GM18498 (cell line): ENCODE measurements at regions not wholly inside any gene's neighbourhood (a gene's known extent, or its start where the extent isn't known, plus 50 kb on each side); places are given as distances from the start of the nearest gene placed in this dataset.

ENCODE experiments used
- ATAC-seq: cut with Tn5 transposase; IDR thresholded peaks from one replicate; pipeline ENCODE4 v1.9.1; 2021; ENCODE audit warnings: mild to moderate bottlenecking, moderate library complexity; ENCODE audit not compliant: unreplicated experiment

DNA sequence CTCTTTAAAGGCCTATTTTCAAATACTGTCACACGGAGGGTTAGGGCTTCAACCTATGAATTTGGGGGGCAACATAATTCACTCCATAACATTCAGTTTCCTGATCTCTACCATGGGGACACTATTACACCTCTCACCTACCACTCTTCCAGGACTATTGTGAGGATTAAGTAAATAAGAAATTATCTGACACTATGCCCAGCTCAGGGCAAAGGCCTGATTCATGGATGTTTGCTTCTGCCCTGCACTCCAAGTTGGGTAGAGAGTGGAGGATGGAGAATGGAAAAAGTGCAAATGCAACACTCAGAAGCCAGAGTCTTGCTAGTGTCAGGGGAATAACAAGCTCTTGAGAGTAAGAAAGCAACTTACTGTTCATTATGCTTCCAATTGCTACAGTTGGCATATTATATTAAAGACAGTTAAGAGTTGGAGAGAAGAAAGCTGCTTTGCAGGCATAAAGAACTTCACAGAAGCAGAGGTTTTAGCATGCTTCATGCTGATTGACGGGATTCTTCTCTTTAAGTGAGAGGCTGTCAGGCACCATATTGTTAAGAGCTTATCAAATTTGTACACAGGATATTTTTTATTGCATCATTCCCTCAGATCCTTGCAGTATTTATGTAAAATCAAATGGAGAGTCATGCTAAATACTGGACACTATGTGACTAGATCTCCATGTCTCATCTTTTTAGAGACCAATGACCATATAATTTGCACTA, 375.3 kb downstream of the VPS13C start:
- no peak for ATAC-seq

DNA sequence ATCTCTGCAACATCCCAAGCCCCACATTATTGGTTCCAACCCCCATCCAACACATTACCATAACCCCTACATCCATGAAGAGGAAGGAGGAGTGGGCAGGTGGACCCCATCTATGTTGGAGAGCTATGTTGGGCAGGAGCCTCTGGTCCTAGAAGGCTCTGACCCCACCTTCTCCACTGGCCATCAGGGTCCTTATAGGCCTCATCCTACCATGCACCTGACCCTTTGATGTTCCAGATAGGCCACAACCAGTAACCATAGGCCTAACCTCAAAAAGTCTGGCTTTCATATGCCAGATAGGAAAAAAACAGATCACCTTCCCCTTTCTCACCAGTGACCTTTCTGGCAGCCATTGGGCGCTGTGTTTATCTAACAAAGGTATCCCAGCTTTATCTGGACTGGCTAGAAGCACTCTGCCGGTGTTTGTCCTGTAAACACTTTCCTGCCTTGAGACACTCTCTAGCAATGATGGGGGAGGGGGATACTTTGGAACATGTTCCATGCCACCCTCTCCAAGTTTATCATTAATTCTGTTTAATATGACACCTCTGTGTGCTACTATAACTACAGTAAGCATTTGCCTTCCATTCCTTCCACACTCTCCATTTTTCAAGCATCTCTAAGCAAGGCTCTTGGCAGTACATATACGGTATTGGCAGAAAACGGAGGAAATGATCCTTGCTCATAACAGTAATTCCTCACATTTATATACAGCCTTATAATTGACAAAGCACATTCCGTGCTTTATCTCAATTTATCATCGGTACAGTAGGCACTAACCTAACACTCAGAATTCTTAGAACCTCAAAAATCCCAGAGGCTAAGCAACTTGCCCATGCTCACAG, 377.1 kb downstream of the VPS13C start:
- ATAC-seq, result no peak

DNA sequence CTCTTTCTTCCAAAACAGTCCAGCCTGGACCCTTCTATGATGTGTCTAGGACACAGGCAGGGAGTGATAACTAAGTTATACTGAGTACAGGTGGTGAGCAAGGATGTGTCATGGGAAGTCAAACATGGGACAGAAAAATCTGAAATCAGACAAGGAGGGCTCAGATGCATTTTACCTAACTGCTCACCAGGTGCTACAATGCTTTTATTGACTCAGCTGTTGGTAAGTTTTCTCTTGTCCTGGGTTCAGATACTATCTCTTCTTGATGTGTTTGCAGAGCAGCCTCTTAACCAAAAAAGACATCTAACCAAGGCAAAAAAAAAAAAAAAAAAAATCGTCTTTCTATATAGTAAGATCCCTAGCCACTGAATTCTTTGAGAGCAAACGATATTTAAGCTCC, 378.6 kb downstream of the VPS13C start:
- ATAC-seq, result no peak

DNA sequence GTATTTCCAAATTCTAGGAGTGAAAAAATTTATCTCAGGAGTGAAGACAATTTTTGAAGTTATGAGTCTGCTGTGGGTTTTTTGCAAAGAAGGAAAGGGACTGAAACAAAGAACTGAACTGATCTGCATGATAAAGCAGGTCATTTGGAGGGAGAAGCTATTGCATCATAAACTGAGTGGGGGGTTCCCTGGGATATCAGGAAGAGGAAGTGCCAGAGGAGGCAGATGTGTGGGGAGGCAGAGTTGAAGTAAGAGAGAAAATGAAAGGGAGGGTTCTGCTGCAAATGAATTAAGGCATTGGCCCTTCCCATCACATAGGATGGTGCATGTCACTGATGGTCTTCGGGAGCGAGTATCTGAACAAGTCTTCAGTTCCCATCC, 379.2 kb downstream of the VPS13C start:
- no peak for ATAC-seq

DNA sequence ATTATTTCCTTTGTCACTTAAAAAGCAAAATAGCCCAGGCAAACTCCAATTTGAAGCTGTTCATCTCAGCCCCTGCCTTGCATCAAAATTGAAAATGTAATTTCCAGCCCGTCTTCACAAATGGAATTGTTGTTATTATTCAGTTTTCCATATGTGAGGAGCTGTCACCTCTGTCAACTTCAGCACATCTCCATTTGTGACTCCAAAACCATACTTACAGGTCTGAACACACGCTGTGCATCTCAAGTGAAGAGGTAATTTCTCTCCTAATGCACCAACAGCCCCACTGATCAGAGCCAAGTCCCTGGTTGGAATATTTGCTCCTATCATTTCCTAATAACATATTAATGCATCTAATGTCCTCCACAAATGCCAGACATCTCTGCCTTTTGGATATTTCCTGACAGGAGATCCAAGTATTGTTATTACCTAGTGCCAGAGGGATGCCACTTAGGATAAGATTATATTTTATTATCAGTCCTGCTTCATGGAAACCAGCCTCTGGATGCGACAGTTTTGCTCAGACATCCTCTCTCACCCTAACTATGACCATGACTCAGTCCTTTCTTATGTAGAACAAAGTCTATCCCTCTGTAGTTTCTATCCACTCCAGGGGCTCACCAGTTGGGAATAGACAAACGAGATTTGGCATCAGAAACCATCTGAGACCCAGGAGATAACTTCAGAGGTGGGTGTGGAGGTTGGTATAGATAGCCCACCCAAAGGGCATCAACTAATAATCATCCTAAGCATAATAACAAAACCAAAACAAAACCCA, 379.8 kb downstream of the VPS13C start:
- ATAC-seq, result no peak

DNA sequence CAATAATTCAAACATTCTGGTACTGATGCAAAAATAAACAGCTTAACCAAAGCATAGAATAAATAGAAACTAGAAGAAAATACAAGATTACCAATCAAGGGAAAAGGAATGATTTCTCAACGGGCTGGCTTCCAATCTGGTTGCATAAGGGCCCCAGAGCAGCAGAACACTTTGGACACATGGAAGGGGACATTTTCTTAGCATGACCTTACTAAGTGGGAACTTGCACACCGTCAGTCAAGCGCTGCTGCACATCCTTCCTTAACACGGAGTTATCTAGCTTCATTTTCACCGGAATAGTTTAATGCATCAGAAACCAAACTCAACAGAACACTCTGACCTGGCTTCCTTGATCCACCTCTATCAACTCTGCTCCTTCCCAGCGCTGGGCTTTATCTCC, 388.5 kb downstream of the VPS13C start:
- no peak for ATAC-seq

DNA sequence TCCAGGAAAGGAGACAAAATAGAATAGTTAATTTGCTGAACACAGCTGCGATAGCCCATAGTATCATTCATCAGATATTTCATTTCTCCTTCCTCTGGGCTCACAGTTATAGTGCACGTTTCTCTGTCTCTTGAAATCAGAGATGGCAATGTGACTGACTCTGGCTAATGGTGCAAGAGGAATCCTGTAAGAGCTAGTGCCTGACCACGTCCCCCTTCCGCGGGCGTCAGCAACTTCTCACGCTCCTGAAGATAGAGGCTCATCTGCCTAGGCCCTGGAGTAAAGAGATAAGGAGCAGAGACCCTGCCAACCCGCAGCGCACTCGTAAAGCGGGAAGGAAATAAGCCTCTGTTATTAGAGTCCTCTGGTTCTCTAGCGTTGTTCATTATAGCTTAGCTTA, 391.8 kb downstream of the VPS13C start:
- no peak for ATAC-seq

DNA sequence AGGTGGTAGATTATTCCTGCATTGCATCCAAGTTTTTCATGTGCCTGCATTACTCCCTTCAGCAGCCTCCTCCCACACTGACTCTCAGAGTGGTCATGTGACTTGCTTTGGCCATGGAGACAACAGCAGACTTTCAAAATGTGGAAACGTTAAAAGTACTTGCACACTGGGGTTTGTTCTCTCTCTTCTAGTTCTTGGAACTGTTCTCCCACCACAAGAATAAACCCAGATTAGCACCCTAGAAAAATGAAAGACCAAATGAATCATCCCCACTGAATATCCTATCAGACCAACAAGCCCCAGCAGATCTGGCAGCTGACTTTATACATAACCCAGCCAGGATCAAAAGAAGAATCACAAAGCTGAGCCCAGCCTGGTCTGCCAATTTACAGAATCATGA, 398.5 kb downstream of the VPS13C start:
- ATAC-seq, result no peak

DNA sequence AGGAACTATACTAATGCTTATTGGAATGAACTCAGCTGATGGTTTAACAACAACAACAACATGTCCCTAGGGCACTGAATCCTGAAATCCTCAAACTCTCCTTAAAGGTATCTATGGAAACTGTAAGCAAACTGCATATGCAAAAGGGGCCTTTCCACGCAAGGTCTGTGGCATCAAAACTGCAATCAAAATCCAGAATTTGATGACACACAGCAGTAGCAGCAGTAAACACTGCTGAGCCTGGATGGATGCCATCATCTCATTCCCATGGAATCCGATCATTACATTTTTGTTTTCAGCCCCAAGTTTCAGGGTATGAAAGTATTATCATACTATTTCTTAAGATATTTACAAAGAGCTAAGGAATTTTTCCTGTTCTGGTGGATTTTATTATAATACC, 399.7 kb downstream of the VPS13C start:
- no peak for ATAC-seq

DNA sequence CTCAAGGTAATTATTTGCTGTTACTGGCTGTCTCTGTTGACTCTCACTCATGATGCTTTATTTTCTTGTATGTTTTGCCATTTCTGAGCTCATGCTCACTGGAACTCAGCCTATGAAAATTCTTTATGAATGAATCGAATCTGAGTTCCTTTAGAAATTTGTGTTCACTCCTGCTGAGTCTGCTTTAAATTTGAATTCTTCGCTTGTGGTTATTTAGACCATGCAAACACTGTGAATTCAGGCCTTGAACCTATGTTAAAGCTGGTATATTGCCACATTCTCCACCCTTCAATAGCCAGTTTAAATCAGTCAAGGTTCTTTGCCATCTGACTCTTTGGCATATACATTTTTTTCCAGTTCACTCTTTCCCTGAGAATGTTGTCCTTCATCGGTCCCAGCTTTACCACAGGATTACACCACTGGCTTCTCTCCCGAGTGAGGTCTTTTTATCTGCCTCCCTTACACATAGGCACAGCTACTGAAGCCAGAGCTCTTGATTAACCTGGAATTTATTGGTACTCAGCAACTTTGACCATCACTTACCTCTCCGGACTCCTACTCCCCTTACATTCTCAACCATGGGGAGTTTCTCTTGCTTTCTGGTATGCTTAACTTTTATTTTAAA, 400.6 kb downstream of the VPS13C start:
- no peak for ATAC-seq

DNA sequence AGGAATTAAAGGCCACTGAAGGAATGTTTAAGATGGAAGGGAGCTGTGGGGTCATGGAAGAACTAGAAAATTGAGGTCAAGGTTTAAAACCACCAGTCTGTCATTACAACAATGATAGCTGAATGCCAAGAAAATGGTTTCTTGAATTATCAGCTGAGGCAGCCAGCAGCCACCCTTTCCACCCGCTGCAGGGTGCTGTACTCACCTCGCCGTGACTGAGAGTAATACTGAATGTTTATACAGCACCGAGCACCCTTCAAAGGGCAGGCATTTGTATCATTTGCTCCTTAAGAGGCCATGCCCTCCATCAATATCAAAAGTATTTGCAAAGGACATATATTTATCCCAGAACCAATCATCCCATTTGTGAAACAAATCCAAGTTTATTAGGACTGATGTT, 402.8 kb downstream of the VPS13C start:
- ATAC-seq, result no peak

DNA sequence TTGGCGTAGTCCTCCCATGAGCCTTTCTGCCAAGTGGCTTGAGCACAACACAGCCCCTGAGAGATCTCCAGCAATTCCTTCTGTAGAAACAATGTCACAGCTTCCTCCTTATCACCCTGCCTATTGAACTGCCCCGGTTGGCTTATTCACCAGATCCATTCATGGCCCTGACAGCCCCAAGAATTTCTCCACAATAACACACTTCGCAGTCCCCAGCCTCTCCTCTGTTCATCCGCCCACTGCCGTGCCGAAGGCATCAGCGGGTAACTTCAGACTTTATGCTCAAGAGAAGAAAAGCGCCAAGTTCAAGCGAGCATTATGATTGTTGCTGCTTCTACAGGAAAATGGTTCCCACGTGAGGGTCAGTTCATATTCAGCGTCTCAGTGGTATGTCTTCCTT, 403.9 kb downstream of the VPS13C start:
- no peak for ATAC-seq

DNA sequence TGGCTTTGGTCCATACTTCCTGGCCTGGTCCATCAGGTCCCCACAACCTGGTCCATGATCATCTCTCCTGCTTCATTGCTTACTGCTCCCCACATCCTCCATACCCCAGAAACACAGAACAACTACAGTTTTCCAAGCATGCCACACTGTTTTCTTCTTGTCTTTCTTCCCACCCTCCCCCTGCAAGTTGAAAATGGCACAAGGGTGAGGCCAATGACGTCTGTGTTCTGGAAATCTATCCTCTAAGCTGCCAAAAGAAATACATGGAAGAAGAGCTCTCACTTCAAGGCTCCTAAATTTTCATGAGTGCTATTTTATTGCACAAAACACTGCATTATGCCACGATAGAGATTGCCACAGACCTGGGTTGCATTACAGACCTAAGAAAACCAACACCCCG, 404.4 kb downstream of the VPS13C start:
- ATAC-seq, result no peak

DNA sequence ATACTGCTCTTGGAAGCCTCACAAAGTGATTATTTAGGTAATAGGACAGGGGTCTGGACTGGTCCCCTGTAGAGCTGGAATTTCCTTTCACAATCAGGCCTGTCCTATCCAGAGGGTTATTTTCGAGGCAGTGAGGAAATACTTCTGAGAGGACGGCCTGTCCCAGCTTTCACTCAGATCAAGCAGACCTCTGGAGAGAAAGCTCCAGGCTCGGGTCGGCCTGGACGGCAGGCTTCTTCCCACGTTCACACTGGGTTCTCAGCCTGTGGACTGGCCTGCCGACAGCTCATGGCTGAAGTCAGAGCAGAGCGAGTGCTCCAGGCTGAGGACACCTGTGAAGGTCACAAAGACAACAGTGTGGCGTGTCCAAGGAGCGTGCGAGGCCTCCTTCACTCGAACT, 405.3 kb downstream of the VPS13C start:
- ATAC-seq, result no peak

DNA sequence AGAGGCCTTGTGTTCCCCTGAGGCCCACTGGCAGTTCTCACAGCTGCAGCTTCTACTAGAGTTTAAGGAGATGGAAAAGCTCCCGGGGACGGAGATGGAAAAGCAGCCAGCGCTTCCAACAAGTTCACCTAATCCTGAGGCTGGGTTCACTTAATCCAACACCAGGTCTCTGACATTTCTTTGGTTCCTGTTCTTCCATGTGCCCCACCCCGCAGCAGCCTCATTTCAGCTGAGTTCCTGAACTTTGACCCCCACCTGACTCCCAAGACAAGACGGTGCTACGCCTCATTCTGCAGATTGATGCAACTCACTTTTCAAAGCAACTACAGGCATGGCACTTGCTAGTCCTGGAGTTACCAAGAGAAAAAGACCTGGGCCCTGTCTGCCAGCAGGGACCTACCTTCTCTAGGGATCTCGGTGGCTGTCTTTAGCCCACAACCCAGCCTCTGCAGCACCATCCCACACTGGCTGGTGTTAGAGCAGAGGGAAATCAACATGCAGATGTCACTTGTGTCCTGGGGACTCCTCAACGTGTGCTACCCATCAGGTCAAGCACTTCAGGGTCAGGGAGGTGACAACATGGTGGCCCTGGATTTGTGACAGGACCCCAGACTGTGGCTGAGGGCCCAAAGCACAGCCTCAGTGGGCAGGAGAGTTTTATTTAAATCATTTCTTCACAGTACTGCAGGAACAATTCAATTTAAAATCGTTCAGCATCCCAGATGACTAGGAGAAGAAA, 406.1 kb downstream of the VPS13C start:
- ATAC-seq, result no peak

DNA sequence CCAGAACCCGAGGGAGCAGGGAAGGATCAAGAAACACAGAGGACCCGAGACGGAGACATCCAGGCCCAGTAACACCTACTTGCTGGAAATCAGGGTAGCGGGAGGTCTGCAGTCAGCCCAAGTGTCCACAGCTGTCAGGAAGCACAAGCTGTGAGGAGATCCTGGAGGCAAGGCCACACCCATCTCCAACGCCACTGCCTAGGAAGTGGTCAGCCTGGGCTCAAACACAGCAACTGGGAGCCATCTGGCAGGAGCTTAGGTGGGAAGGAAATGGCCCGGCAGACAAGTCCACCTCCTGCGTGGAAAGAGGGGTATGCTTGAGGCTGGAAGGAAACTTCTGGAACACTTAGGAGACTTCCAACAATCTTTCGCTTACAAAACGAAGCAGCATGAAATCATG, 407.1 kb downstream of the VPS13C start:
- no peak for ATAC-seq

DNA sequence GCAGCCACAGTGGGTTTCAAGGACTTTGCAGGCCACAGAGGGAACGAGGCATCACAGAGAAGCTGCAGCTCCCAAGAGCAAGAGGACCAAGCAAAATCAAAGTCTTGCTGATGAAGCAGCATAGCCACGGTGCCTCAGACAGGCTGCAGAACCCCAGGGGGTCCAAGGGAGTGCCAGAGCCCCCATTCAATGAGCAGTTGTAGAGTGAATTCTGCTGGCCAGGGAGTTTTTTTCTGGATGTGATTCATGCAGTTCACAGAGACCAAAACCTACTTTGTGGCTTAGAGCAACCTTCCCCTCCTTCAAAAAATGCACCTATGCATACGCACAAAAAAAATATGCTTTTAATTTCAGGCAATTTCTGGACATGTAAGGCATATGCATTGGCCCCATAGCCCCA, 409.0 kb downstream of the VPS13C start:
- no peak for ATAC-seq

DNA sequence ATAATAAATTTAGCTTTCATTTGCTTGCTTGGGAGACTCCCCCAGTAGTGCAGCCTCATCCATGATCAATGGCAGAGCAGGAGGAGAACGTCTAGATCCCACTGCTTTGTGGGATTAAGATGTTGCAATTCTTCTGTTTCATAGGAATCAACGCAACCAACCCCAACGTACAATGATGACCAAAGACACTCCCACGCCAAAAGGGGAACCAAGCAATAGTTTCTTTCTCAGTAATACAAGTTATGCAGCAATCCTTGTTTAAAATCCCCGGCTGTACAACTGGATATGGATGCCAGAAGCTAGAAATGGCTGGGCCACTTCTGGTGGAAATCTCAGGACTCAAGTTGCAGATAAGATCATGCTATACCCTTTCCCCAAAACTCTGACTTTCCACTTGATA, 411.2 kb downstream of the VPS13C start:
- no peak for ATAC-seq

DNA sequence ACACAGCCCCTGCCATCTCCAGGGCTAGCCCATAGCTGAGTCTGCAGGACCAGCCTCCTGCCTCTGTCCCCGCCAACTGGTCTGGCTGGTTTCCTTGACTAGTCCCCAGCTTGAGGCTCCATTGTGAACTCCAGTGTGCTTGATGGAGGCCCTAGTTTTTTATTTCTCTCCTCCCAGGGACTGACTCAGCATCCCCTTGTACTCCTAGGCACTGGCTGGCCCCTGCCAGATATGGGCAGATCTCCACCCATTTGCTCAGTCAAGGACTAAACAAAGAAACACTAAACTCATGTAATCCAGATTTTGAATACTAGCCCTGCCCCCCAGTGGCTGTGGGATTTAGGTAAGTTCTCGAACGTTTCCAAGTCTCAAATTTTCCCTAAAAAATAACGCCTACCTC, 415.4 kb upstream of the RORA start:
- ATAC-seq, result no peak

DNA sequence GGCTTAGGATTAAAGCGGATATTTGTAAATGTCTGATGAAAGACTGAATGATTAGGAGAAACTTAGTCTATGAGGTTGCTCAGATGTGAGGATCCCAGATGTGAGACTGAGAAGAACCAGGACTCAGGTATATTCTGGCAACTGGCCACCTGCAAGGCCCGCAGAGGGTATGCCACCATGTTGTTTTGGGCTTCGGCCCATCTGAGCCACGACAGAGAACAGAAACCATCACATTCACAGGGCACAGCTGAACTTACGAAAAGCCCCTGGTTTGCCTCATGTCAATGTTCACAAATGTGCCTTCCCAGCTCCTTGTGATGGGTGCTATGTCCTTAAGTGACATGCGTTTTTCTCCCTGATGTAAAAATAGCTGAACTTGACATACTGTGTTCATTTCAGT, 412.5 kb upstream of the RORA start:
- no peak for ATAC-seq

DNA sequence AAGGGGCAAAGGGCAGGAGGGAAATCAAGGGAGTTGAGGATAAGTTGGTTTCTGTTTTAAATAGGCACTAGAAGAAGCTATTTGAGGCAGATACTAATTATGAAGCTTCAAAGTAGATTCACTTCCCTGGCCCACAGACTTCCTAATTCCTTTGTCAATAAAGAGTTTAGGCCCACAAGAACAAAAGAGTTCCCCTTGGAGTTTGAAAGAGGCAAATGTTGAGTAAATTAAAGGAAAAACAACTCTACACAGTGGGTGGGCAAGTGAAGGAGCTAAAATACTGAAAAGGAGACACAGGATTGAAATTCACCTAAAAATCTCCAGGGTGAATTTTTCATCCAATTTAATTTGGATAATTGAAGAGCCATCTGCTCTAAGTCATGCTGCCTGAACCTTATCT, 411.7 kb upstream of the RORA start:
- no peak for ATAC-seq
